ENCODE measurements at regions not wholly inside any gene's neighbourhood (a gene's known extent, or its start where the extent isn't known, plus 50 kb on each side); places are given as distances from the start of the nearest gene placed in this dataset.

GRCh38 chr7:20038676-20039075 lies 178.5 kb downstream of the MACC1 start:
- Histone ChIP-seq H3K4me1 (ENCODE audit: insufficient read depth) (no peaks in the 10 kb centered on the region), H3K4me3 (ENCODE audit: low read depth, low read length) (no peak overlapping the region), H3K36me3 (ENCODE audit: insufficient read depth) (no peaks in the 10 kb centered on the region), H3K27ac (ENCODE audit: low read depth) (no peak overlapping the region)
- WGBS: 94% methylated on average over 2 of the region's 2 CpGs
- DNase-seq (ENCODE audit: extremely low spot score): no peak

- WGBS: 98% methylated on average over 5 of the region's 5 CpGs
- H3K4me3 ChIP-seq (ENCODE audit: low read depth, low read length): no peak overlapping the region
Observed at GRCh38 chr7:20035279-20035875, 181.8 kb downstream of the MACC1 start.

GRCh38 chr7:20033621-20034400 lies 183.4 kb downstream of the MACC1 start:
- Histone ChIP-seq H3K36me3 (ENCODE audit: insufficient read depth) (no peaks in the 10 kb centered on the region), H3K4me3 (ENCODE audit: low read depth, low read length) (no peak overlapping the region), H3K27ac (ENCODE audit: low read depth) (no peak overlapping the region), H3K4me1 (ENCODE audit: insufficient read depth) (no peaks in the 10 kb centered on the region)
- DNase-seq (ENCODE audit: extremely low spot score): no peak
- WGBS: 60% methylated on average over 4 of the region's 4 CpGs

More at GRCh38 chr7:20035279-20035875, 181.8 kb downstream of the MACC1 start:
- H3K36me3 ChIP-seq (ENCODE audit: insufficient read depth): no peaks in the 10 kb centered on the region
- no peak for DNase-seq (ENCODE audit: extremely low spot score)
- H3K27ac ChIP-seq (ENCODE audit: low read depth): no peak overlapping the region
- H3K4me1 ChIP-seq (ENCODE audit: insufficient read depth): no peaks in the 10 kb centered on the region

GRCh38 chr7:20032741-20033140 lies 184.4 kb downstream of the MACC1 start:
- Histone ChIP-seq H3K36me3 (ENCODE audit: insufficient read depth) (no peaks in the 10 kb centered on the region), H3K4me3 (ENCODE audit: low read depth, low read length) (no peak overlapping the region), H3K4me1 (ENCODE audit: insufficient read depth) (no peaks in the 10 kb centered on the region), H3K27ac (ENCODE audit: low read depth) (no peak overlapping the region)
- WGBS: 79% methylated on average over 1 of the region's 1 CpG
- DNase-seq (ENCODE audit: extremely low spot score): no peak

GRCh38 chr7:20030915-20031362 lies 186.2 kb downstream of the MACC1 start:
- Histone ChIP-seq H3K36me3 (ENCODE audit: insufficient read depth) (no peaks in the 10 kb centered on the region), H3K27ac (ENCODE audit: low read depth) (no peak overlapping the region), H3K4me1 (ENCODE audit: insufficient read depth) (no peaks in the 10 kb centered on the region), H3K4me3 (ENCODE audit: low read depth, low read length) (no peak overlapping the region)
- DNase-seq (ENCODE audit: extremely low spot score): no peak

- no peaks in the 10 kb centered on the region for H3K4me1 ChIP-seq (ENCODE audit: insufficient read depth)
- H3K27ac ChIP-seq (ENCODE audit: low read depth): no peak overlapping the region
- H3K4me3 ChIP-seq (ENCODE audit: low read depth, low read length): no peak overlapping the region
- whole genome bisulfite sequencing: 70% methylated on average over 2 of the region's 2 CpGs
- no peaks in the 10 kb centered on the region for H3K36me3 ChIP-seq (ENCODE audit: insufficient read depth)
- DNase-seq (ENCODE audit: extremely low spot score): no peak
Observed at GRCh38 chr7:20030417-20030816, 186.8 kb downstream of the MACC1 start.

- no peak overlapping the region for H3K4me3 ChIP-seq (ENCODE audit: low read depth, low read length)
- H3K4me1 ChIP-seq (ENCODE audit: insufficient read depth): no peaks in the 10 kb centered on the region
- H3K27ac ChIP-seq (ENCODE audit: low read depth): no peak overlapping the region
- no peak for DNase-seq (ENCODE audit: extremely low spot score)
- WGBS: 95% methylated on average over 4 of the region's 4 CpGs
- H3K36me3 ChIP-seq (ENCODE audit: insufficient read depth): no peaks in the 10 kb centered on the region
Observed at GRCh38 chr7:20026762-20027161, 190.4 kb downstream of the MACC1 start.

GRCh38 chr7:20021831-20022230 lies 195.4 kb downstream of the MACC1 start:
- Histone ChIP-seq H3K36me3 (ENCODE audit: insufficient read depth) (peaks cover 1% of the 10 kb centered on the region), H3K27ac (ENCODE audit: low read depth) (no peak overlapping the region), H3K4me3 (ENCODE audit: low read depth, low read length) (no peak overlapping the region), H3K4me1 (ENCODE audit: insufficient read depth) (no peaks in the 10 kb centered on the region)
- no peak for DNase-seq (ENCODE audit: extremely low spot score)
- 30% methylated on average over 1 of the region's 1 CpG for WGBS

- H3K27ac ChIP-seq (ENCODE audit: low read depth): no peak overlapping the region
- no peak for DNase-seq (ENCODE audit: extremely low spot score)
- peaks cover 1% of the 10 kb centered on the region for H3K36me3 ChIP-seq (ENCODE audit: insufficient read depth)
- H3K4me3 ChIP-seq (ENCODE audit: low read depth, low read length): no peak overlapping the region
- H3K4me1 ChIP-seq (ENCODE audit: insufficient read depth): no peaks in the 10 kb centered on the region
Observed at GRCh38 chr7:20021066-20021465, 196.1 kb downstream of the MACC1 start.

GRCh38 chr7:20019757-20020432 lies 197.3 kb downstream of the MACC1 start:
- Histone ChIP-seq H3K4me1 (ENCODE audit: insufficient read depth) (no peaks in the 10 kb centered on the region), H3K36me3 (ENCODE audit: insufficient read depth) (peaks cover 1% of the 10 kb centered on the region), H3K4me3 (ENCODE audit: low read depth, low read length) (no peak overlapping the region), H3K27ac (ENCODE audit: low read depth) (no peak overlapping the region)
- WGBS: 94% methylated on average over 2 of the region's 2 CpGs
- DNase-seq (ENCODE audit: extremely low spot score): no peak

GRCh38 chr7:20016669-20017068 lies 200.5 kb downstream of the MACC1 start:
- WGBS: 80% methylated on average over 2 of the region's 2 CpGs
- H3K27ac ChIP-seq (ENCODE audit: low read depth): no peak overlapping the region
- peaks cover under 1% of the 10 kb centered on the region for H3K36me3 ChIP-seq (ENCODE audit: insufficient read depth)
- no peak for DNase-seq (ENCODE audit: extremely low spot score)
- no peak overlapping the region for H3K4me3 ChIP-seq (ENCODE audit: low read depth, low read length)
- H3K4me1 ChIP-seq (ENCODE audit: insufficient read depth): no peaks in the 10 kb centered on the region

- H3K4me1 ChIP-seq (ENCODE audit: insufficient read depth): no peaks in the 10 kb centered on the region
- no peak overlapping the region for H3K4me3 ChIP-seq (ENCODE audit: low read depth, low read length)
- WGBS: 44% methylated on average over 6 of the region's 6 CpGs
- DNase-seq (ENCODE audit: extremely low spot score): no peak
- H3K27ac ChIP-seq (ENCODE audit: low read depth): no peak overlapping the region
- no peaks in the 10 kb centered on the region for H3K36me3 ChIP-seq (ENCODE audit: insufficient read depth)
Observed at GRCh38 chr7:20013536-20013935, 203.6 kb downstream of the MACC1 start.

GRCh38 chr7:20012100-20012499 lies 205.1 kb downstream of the MACC1 start:
- Histone ChIP-seq H3K4me3 (ENCODE audit: low read depth, low read length) (no peak overlapping the region), H3K36me3 (ENCODE audit: insufficient read depth) (no peaks in the 10 kb centered on the region), H3K4me1 (ENCODE audit: insufficient read depth) (no peaks in the 10 kb centered on the region), H3K27ac (ENCODE audit: low read depth) (no peak overlapping the region)
- DNase-seq (ENCODE audit: extremely low spot score): no peak
- 92% methylated on average over 2 of the region's 2 CpGs for WGBS

- Histone ChIP-seq H3K27ac (ENCODE audit: low read depth) (no peak overlapping the region), H3K4me3 (ENCODE audit: low read depth, low read length) (no peak overlapping the region), H3K4me1 (ENCODE audit: insufficient read depth) (no peaks in the 10 kb centered on the region), H3K36me3 (ENCODE audit: insufficient read depth) (no peaks in the 10 kb centered on the region)
- DNase-seq (ENCODE audit: extremely low spot score): no peak
- 87% methylated on average over 1 of the region's 1 CpG for WGBS
Observed at GRCh38 chr7:20010877-20011276, 206.3 kb downstream of the MACC1 start.

Data from urinary bladder (tissue), 3 donors.